Mucosa of gallbladder (tissue), 1 donor: ENCODE measurements at regions not wholly inside any gene's neighbourhood (a gene's known extent, or its start where the extent isn't known, plus 50 kb on each side); places are given as distances from the start of the nearest gene placed in this dataset.
A peak's percentile ranks its signal among the peaks of the same experiment; 100 is the strongest.
"Not testable (repeated sequence)": the region's sequence is repeated elsewhere in the genome, so short reads cannot be mapped to it uniquely, and the experiment has no call there.

Experiments
- DNase-seq: peaks from one replicate; pipeline ENCODE4 v3.0.0-alpha.2; 2020; ENCODE audit warnings: low spot score
- donor health status: DM: no; HTN: no; CAD: no.

- not testable (repeated sequence) for DNase-seq
These were observed 210.3 kb upstream of the ELL2 start for GRCh38 chr5:96171973-96172372.

- DNase-seq: not testable (repeated sequence)
These were observed 209.0 kb upstream of the ELL2 start for GRCh38 chr5:96170481-96171125.

GRCh38 chr5:96168833-96169232 lies 207.2 kb upstream of the ELL2 start:
- DNase-seq: not testable (repeated sequence)

- no peak for DNase-seq
These were observed 197.4 kb upstream of the ELL2 start for GRCh38 chr5:96159043-96159442.

- no peak for DNase-seq
These were observed 196.2 kb upstream of the ELL2 start for GRCh38 chr5:96157841-96158291.

- DNase-seq: peak; percentile 15
These were observed 195.6 kb upstream of the ELL2 start for GRCh38 chr5:96157077-96157780.

GRCh38 chr5:96155147-96155546 lies 193.5 kb upstream of the ELL2 start:
- no peak for DNase-seq

GRCh38 chr5:96151891-96152290 lies 190.2 kb upstream of the ELL2 start:
- peak; percentile 14 for DNase-seq

- DNase-seq: no peak
These were observed 188.4 kb upstream of the ELL2 start for GRCh38 chr5:96150007-96150406.

- no peak for DNase-seq
These were observed 187.9 kb upstream of the ELL2 start for GRCh38 chr5:96149546-96149945.

- DNase-seq: no peak
These were observed 187.4 kb upstream of the ELL2 start for GRCh38 chr5:96149021-96149420.

GRCh38 chr5:96148376-96148775 lies 186.7 kb upstream of the ELL2 start:
- DNase-seq: no peak

- no peak for DNase-seq
These were observed 186.2 kb upstream of the ELL2 start for GRCh38 chr5:96147866-96148265.

GRCh38 chr5:96146675-96147074 lies 185.0 kb upstream of the ELL2 start:
- peak; percentile 14 for DNase-seq

- no peak for DNase-seq
These were observed 182.6 kb upstream of the ELL2 start for GRCh38 chr5:96144289-96144688.

GRCh38 chr5:96143450-96143849 lies 181.8 kb upstream of the ELL2 start:
- no peak for DNase-seq

- no peak for DNase-seq
These were observed 181.3 kb upstream of the ELL2 start for GRCh38 chr5:96142786-96143434.

GRCh38 chr5:96142184-96142781 lies 180.6 kb upstream of the ELL2 start:
- DNase-seq: no peak

- no peak for DNase-seq
These were observed 180.1 kb upstream of the ELL2 start for GRCh38 chr5:96141749-96142148.

GRCh38 chr5:96140496-96140895 lies 178.8 kb upstream of the ELL2 start:
- DNase-seq: no peak

GRCh38 chr5:96140084-96140483 lies 178.4 kb upstream of the ELL2 start:
- DNase-seq: no peak

- DNase-seq: no peak
These were observed 173.2 kb upstream of the ELL2 start for GRCh38 chr5:96134886-96135285.
